Spleen (tissue), 11 donors: ENCODE measurements at regions not wholly inside any gene's neighbourhood (a gene's known extent, or its start where the extent isn't known, plus 50 kb on each side); places are given as distances from the start of the nearest gene placed in this dataset.

ENCODE experiments used
- DNase-seq: peaks from one replicate; pipeline ENCODE4 v3.0.0-alpha.2; 2020
- H3K27ac ChIP-seq, 8 donors: fragments of 200-600 bp; sonication (generic) in 7 of 8; 1 replicate in 4 of 8; 2 replicates in 4 of 8; pipeline versions ENCODE4 v1.5.0 to v1.8.0; 2016 to 2021; ENCODE audit warnings: inconsistent platforms in 4 of 8, mild to moderate bottlenecking in 4 of 8, moderate library complexity in 1 of 8
- H3K27me3 ChIP-seq, 7 donors: fragments of 200-600 bp; sonication (generic) in 6 of 7; replicated peaks in 1 of 7; 1 replicate in 4 of 7; 2 replicates in 3 of 7; pipeline versions ENCODE4 v1.5.0 to v1.8.0; 2016 to 2021; ENCODE audit warnings: inconsistent platforms in 3 of 7, mild to moderate bottlenecking in 1 of 7
- H3K36me3 ChIP-seq, 6 donors: fragments of 200-600 bp; sonication (generic) in 5 of 6; 1 replicate in 4 of 6; 2 replicates in 2 of 6; pipeline versions ENCODE4 v1.5.0 to v1.8.0; 2016 to 2021; ENCODE audit warnings: inconsistent platforms in 2 of 6
- H3K4me1 ChIP-seq, 6 donors: fragments of 200-600 bp; sonication (generic) in 5 of 6; 1 replicate in 3 of 6; 2 replicates in 3 of 6; pipeline versions ENCODE4 v1.5.0 to v1.8.0; 2016 to 2021; ENCODE audit warnings: inconsistent platforms in 3 of 6
- H3K4me3 ChIP-seq, 8 donors: fragments of 200-600 bp; sonication (generic) in 7 of 8; 1 replicate in 4 of 8; 2 replicates in 4 of 8; pipeline versions ENCODE4 v1.5.0 to v1.8.0; 2016 to 2021; ENCODE audit warnings: inconsistent platforms in 4 of 8, mild to moderate bottlenecking in 4 of 8, moderate library complexity in 2 of 8
- H3K9me3 ChIP-seq, 8 donors: fragments of 200-600 bp; sonication (generic) in 7 of 8; 1 replicate in 4 of 8; 2 replicates in 4 of 8; pipeline versions ENCODE4 v1.5.0 to v1.8.0; 2016 to 2021; ENCODE audit warnings: inconsistent platforms in 4 of 8
- CTCF ChIP-seq, 11 experiments: fragments of 200-600 bp in 7 of 11; fragments of 450-650 bp in 4 of 11; sonication (generic) in 4 of 11; IDR thresholded peaks in 8 of 11; conservative IDR thresholded peaks in 3 of 11; 1 replicate in 7 of 11; 2 replicates in 4 of 11; pipeline versions ENCODE4 v1.4.0 to v1.8.0; 2016 to 2021; ENCODE audit warnings: antibody characterized with exemption in 11 of 11, inconsistent platforms in 4 of 11, mild to moderate bottlenecking in 1 of 11
- POLR2A ChIP-seq, 3 donors: fragments of 450-650 bp; IDR thresholded peaks; one replicate each; pipeline ENCODE4 v1.5.1; 2017; ENCODE audit warnings: antibody characterized with exemption in 3 of 3, mild to moderate bottlenecking in 1 of 3
- POLR2AphosphoS5 ChIP-seq, 3 donors: sonication (generic); formaldehyde crosslinking; IDR thresholded peaks; one replicate each; pipeline ENCODE4 v1.5.1; 2017; ENCODE audit warnings: antibody characterized with exemption in 3 of 3
- WGBS, 5 donors: extraction: QIAGEN DNeasy Blood & Tissue Kit in 3 of 5; methylation state at CpG; one replicate each; pipeline versions ENCODE4 v1.1.5 to v1.1.7; 2013 to 2018; 5-methylcytosine and 5-hydroxymethylcytosine counted together
- intact Hi-C: fragments of 100-400 bp; cut with DNase I; formaldehyde crosslinking; loops from one replicate; pipeline ENCODE4 v1.15.0; 2023; ENCODE audit warnings: low total_unique reads
- donor health status: healthy with polysubstance abuse.
- donor health status: DM: no; HTN: no; CAD: no; lungs with moderate emphysema.
- donor health status: DM: no; HTN: no; CAD: no.
- donor health status: Bipolar disorder and iron deficiency.
- donor health status: healthy.
- donor health status: DM: no; HTN: no; CAD: no.
- donor health status: DM: yes; HTN: yes; CAD: no.

- TF ChIP-seq POLR2A (IDR thresholded peaks at IDR 0.05) (no peak), CTCF (IDR thresholded peaks at IDR 0.05 in 8 of 11, conservative IDR thresholded peaks at IDR 0.05 in 3 of 11) (no peak), POLR2AphosphoS5 (IDR thresholded peaks at IDR 0.05) (no peak)
- intact Hi-C loops = no loop called here
- DNase-seq = no peak
Observed at GRCh38 chr7:101708223-101708622, 79.1 kb upstream of the MYL10 start.

GRCh38 chr7:101712652-101713051 lies 83.6 kb upstream of the MYL10 start:
- no peaks in the 10 kb centered on the region for H3K9me3 ChIP-seq
- no peak overlapping the region for H3K4me3 ChIP-seq
- H3K4me1 ChIP-seq = no peaks in the 10 kb centered on the region
- 90 to 96% (median 91%) methylated on average over 3 of the region's 3 CpGs for WGBS, 5 donors
- H3K27me3 ChIP-seq = no peaks in the 10 kb centered on the region
- H3K27ac ChIP-seq = no peak overlapping the region
- H3K36me3 ChIP-seq = no peaks in the 10 kb centered on the region
- intact Hi-C loops = no loop called here
- TF ChIP-seq POLR2A (IDR thresholded peaks at IDR 0.05) = no peak
- TF ChIP-seq POLR2AphosphoS5 (IDR thresholded peaks at IDR 0.05) = no peak
- no peak for TF ChIP-seq CTCF (IDR thresholded peaks at IDR 0.05 in 8 of 11, conservative IDR thresholded peaks at IDR 0.05 in 3 of 11)
- no peak for DNase-seq

More at GRCh38 chr7:101708223-101708622, 79.1 kb upstream of the MYL10 start:
- no peaks in the 10 kb centered on the region for H3K9me3 ChIP-seq
- H3K4me1 ChIP-seq = no peaks in the 10 kb centered on the region
- H3K27me3 ChIP-seq = peaks cover 0 to 12% (median 0%) of the 10 kb centered on the region in 7 donors
- H3K4me3 ChIP-seq = no peak overlapping the region
- 73 to 84% (median 80%) methylated on average over 7 of the region's 7 CpGs for WGBS, 5 donors
- H3K36me3 ChIP-seq = no peaks in the 10 kb centered on the region
- H3K27ac ChIP-seq = no peak overlapping the region

GRCh38 chr7:101714097-101714496 lies 85.0 kb upstream of the MYL10 start:
- intact Hi-C loops = no loop called here
- H3K4me1 ChIP-seq = peaks cover 0 to 9% (median 0%) of the 10 kb centered on the region in 6 donors
- H3K9me3 ChIP-seq = no peaks in the 10 kb centered on the region

More at GRCh38 chr7:101714097-101714496, 85.0 kb upstream of the MYL10 start:
- Histone ChIP-seq H3K27me3 (no peaks in the 10 kb centered on the region), H3K27ac (no peak overlapping the region), H3K36me3 (no peaks in the 10 kb centered on the region), H3K4me3 (no peak overlapping the region)
- 80 to 90% (median 85%) methylated on average over 6 to 7 of the region's 7 CpGs for WGBS, 5 donors
- TF ChIP-seq CTCF (IDR thresholded peaks at IDR 0.05 in 8 of 11, conservative IDR thresholded peaks at IDR 0.05 in 3 of 11) = no peak
- TF ChIP-seq POLR2AphosphoS5 (IDR thresholded peaks at IDR 0.05) = no peak
- no peak for TF ChIP-seq POLR2A (IDR thresholded peaks at IDR 0.05)
- no peak for DNase-seq
